H1 (cell line): ENCODE measurements at regions not wholly inside any gene's neighbourhood (a gene's known extent, or its start where the extent isn't known, plus 50 kb on each side); places are given as distances from the start of the nearest gene placed in this dataset.

ENCODE experiments used
- CTCF ChIA-PET: fragments of 300-600 bp; sonication (Branson Sonifier 250); formaldehyde crosslinking; loops from one replicate; lab custom pipeline; 2021; ENCODE audit not compliant: partially characterized antibody; lab: Charles Lee
- POLR2A ChIA-PET: fragments of 300-600 bp; sonication (Branson Sonifier 250); formaldehyde crosslinking; loops from one replicate; lab custom pipeline; 2021; ENCODE audit warnings: inconsistent platforms; ENCODE audit not compliant: partially characterized antibody; lab: Charles Lee
- DNase-seq, 2 experiments: peaks; one replicate each; pipeline versions ENCODE4 v3.0.0 to v3.0.0-alpha.2; 2010 to 2022; ENCODE audit warnings: low spot score in 2 of 2, low read depth in 1 of 2, mixed read lengths in 1 of 2
- FAIRE-seq: peaks from 2 replicates; lab custom pipeline; 2011; peaks lifted over from hg19 to GRCh38; lab: Jason Lieb, UNC
- H2AFZ ChIP-seq: 2 replicates; pipeline ENCODE4 v1.8.1; 2012; ENCODE audit warnings: low read length, inconsistent platforms
- H2AK5ac ChIP-seq: 2 replicates; pipeline ENCODE4 v1.6.1; 2013; ENCODE audit warnings: low read depth, low read length
- H2BK120ac ChIP-seq: replicated peaks from 2 replicates; pipeline ENCODE3; 2013; ENCODE audit warnings: low read depth, low read length, inconsistent platforms
- H2BK12ac ChIP-seq: 2 replicates; pipeline ENCODE4 v1.6.1; 2013; ENCODE audit warnings: low read depth, low read length
- H2BK15ac ChIP-seq: 2 replicates; pipeline ENCODE4 v1.6.1; 2013; ENCODE audit warnings: low read length
- H2BK20ac ChIP-seq: 2 replicates; pipeline ENCODE4 v1.6.1; 2013; ENCODE audit warnings: low read length
- H2BK5ac ChIP-seq: 2 replicates; pipeline ENCODE4 v1.6.1; 2013; ENCODE audit warnings: low read depth, low read length
- H3K14ac ChIP-seq: 2 replicates; pipeline ENCODE4 v1.6.1; 2013; ENCODE audit warnings: inconsistent platforms; ENCODE audit not compliant: insufficient read length
- H3K18ac ChIP-seq: 2 replicates; pipeline ENCODE4 v1.6.1; 2013; ENCODE audit warnings: low read length; ENCODE audit errors: extremely low read depth
- H3K23ac ChIP-seq: 2 replicates; pipeline ENCODE4 v1.6.1; 2013; ENCODE audit warnings: inconsistent platforms; ENCODE audit not compliant: insufficient read length
- H3K23me2 ChIP-seq: 2 replicates; pipeline ENCODE4 v1.6.1; 2013; ENCODE audit warnings: low read depth, low read length
- H3K27ac ChIP-seq: 2 replicates; pipeline ENCODE4 v1.6.1; 2011; ENCODE audit warnings: low read depth, low read length, inconsistent platforms
- H3K27me3 ChIP-seq, 4 experiments: replicated peaks in 1 of 4; 1 replicate in 1 of 4; 2 replicates in 3 of 4; pipeline versions ENCODE4 v1.6.1 to v1.8.1; 2011 to 2013; ENCODE audit warnings: low read length in 3 of 4, mild to moderate bottlenecking in 3 of 4, inconsistent platforms in 2 of 4, mixed read lengths in 2 of 4, moderate library complexity in 1 of 4; ENCODE audit not compliant: control insufficient read depth in 3 of 4, insufficient read depth in 3 of 4; ENCODE audit errors: extremely low read depth in 1 of 4
- H3K36me3 ChIP-seq, 4 experiments: 2 replicates each; pipeline versions ENCODE4 v1.6.1 to v1.8.1; 2011 to 2013; ENCODE audit warnings: mild to moderate bottlenecking in 4 of 4, low read length in 3 of 4, moderate library complexity in 2 of 4, control low read depth in 1 of 4, inconsistent platforms in 1 of 4; ENCODE audit not compliant: insufficient read depth in 4 of 4, control insufficient read depth in 2 of 4
- H3K4ac ChIP-seq: replicated peaks from 2 replicates; pipeline ENCODE3; 2013; ENCODE audit warnings: low read length, low read depth, mixed read lengths, inconsistent platforms; ENCODE audit not compliant: insufficient read length
- H3K4me1 ChIP-seq, 4 experiments: replicated peaks in 1 of 4; 1 replicate in 1 of 4; 2 replicates in 3 of 4; pipeline versions ENCODE4 v1.6.1 to v1.8.1; 2011 to 2013; ENCODE audit warnings: low read length in 3 of 4, inconsistent platforms in 2 of 4, mixed read lengths in 1 of 4; ENCODE audit not compliant: insufficient read depth in 4 of 4, control insufficient read depth in 3 of 4
- H3K4me2 ChIP-seq, 2 experiments: 2 replicates each; pipeline versions ENCODE4 v1.6.1 to v1.8.1; 2011 to 2013; ENCODE audit warnings: low read depth in 2 of 2, low read length in 2 of 2, control low read depth in 1 of 2, inconsistent platforms in 1 of 2, mild to moderate bottlenecking in 1 of 2; ENCODE audit not compliant: insufficient read depth in 1 of 2
- H3K4me3 ChIP-seq, 4 experiments: fragments of 200-600, 300-600 bp in 1 of 4; sonication (generic), shearing (Covaris generic), sonication (Bioruptor Twin) in 1 of 4; 2 replicates each; pipeline versions ENCODE4 v1.5.1 to v1.8.1; 2011 to 2016; ENCODE audit warnings: low read length in 4 of 4, low read depth in 3 of 4, control low read depth in 2 of 4, inconsistent platforms in 2 of 4, mild to moderate bottlenecking in 2 of 4, mixed read lengths in 1 of 4, moderate library complexity in 1 of 4; ENCODE audit not compliant: insufficient read depth in 2 of 4; ENCODE audit errors: extremely low read depth in 1 of 4
- H3K56ac ChIP-seq: replicated peaks from 2 replicates; pipeline ENCODE3; 2013; ENCODE audit warnings: low read depth, mild to moderate bottlenecking, mixed read lengths, low read length, inconsistent platforms; ENCODE audit not compliant: insufficient read length
- H3K79me1 ChIP-seq: 2 replicates; pipeline ENCODE4 v1.6.1; 2013; ENCODE audit warnings: low read depth, low read length, control low read depth
- H3K79me2 ChIP-seq, 2 experiments: 2 replicates each; pipeline versions ENCODE4 v1.6.1 to v1.8.1; 2012 to 2013; ENCODE audit warnings: low read length in 2 of 2, mild to moderate bottlenecking in 2 of 2, inconsistent platforms in 1 of 2; ENCODE audit not compliant: insufficient read depth in 2 of 2, control insufficient read depth in 1 of 2
- H3K9ac ChIP-seq, 4 experiments: replicated peaks in 1 of 4; 1 replicate in 1 of 4; 2 replicates in 3 of 4; pipeline versions ENCODE4 v1.6.1 to v1.8.1; 2011 to 2013; ENCODE audit warnings: low read depth in 3 of 4, low read length in 3 of 4, control low read depth in 2 of 4, mild to moderate bottlenecking in 2 of 4, moderate library complexity in 2 of 4, inconsistent platforms in 1 of 4; ENCODE audit errors: extremely low read depth in 1 of 4
- H3K9me3 ChIP-seq, 2 experiments: 2 replicates each; pipeline versions ENCODE4 v1.6.1 to v1.8.1; 2012 to 2013; ENCODE audit warnings: mild to moderate bottlenecking in 2 of 2, moderate library complexity in 2 of 2, control low read depth in 1 of 2, inconsistent platforms in 1 of 2, low read depth in 1 of 2, low read length in 1 of 2, mixed read lengths in 1 of 2; ENCODE audit not compliant: insufficient read depth in 2 of 2
- H4K20me1 ChIP-seq, 2 experiments: replicated peaks in 1 of 2; 2 replicates each; pipeline versions ENCODE3 to v1.8.1; 2011 to 2013; ENCODE audit warnings: inconsistent platforms in 2 of 2, low read length in 2 of 2, mild to moderate bottlenecking in 1 of 2; ENCODE audit not compliant: insufficient read depth in 2 of 2, control insufficient read depth in 1 of 2
- H4K5ac ChIP-seq: 2 replicates; pipeline ENCODE4 v1.6.1; 2013; ENCODE audit warnings: low read length, low read depth, mixed read lengths, inconsistent platforms; ENCODE audit not compliant: insufficient read length
- H4K8ac ChIP-seq: 2 replicates; pipeline ENCODE4 v1.8.0; 2013; ENCODE audit warnings: mild to moderate bottlenecking, moderate library complexity, low read length, inconsistent platforms; ENCODE audit not compliant: insufficient read depth; ENCODE audit errors: extremely low read depth
- H4K91ac ChIP-seq: replicated peaks from 2 replicates; pipeline ENCODE3; 2013; ENCODE audit warnings: low read length, mixed read lengths, inconsistent platforms; ENCODE audit not compliant: insufficient read length
- BACH1 ChIP-seq: IDR thresholded peaks from 2 replicates; pipeline ENCODE4 v1.6.1; 2012; ENCODE audit warnings: low read length, improper control_type of control experiment
- CHD1 ChIP-seq: IDR thresholded peaks from 2 replicates; pipeline ENCODE4 v1.6.1; 2012; ENCODE audit warnings: low read depth, low read length, improper control_type of control experiment
- CTBP2 ChIP-seq: IDR thresholded peaks from 2 replicates; pipeline ENCODE4 v1.7.0; 2011; ENCODE audit warnings: borderline replicate concordance, mild to moderate bottlenecking, moderate library complexity, mixed read lengths, low read length; ENCODE audit not compliant: insufficient read depth, insufficient read length
- E2F6 ChIP-seq: IDR thresholded peaks from 2 replicates; pipeline ENCODE4 v1.6.1; 2012; ENCODE audit warnings: inconsistent platforms
- EP300 ChIP-seq, 2 experiments: IDR thresholded peaks; 1 replicate in 1 of 2; 2 replicates in 1 of 2; pipeline ENCODE4 v1.6.1; 2011 to 2012; ENCODE audit warnings: low read depth in 2 of 2, low read length in 2 of 2, mild to moderate bottlenecking in 2 of 2, borderline replicate concordance in 1 of 2, inconsistent platforms in 1 of 2, moderate library complexity in 1 of 2
- GTF2F1 ChIP-seq: IDR thresholded peaks from 2 replicates; pipeline ENCODE4 v1.6.1; 2012; ENCODE audit warnings: low read depth, low read length, improper control_type of control experiment, borderline replicate concordance
- KDM5A ChIP-seq: fragments of 200-600 bp; IDR thresholded peaks from 2 replicates; pipeline ENCODE4 v1.7.1; 2012; ENCODE audit warnings: mild to moderate bottlenecking, low read length, inconsistent platforms, mixed read lengths
- RFX5 ChIP-seq: IDR thresholded peaks from 2 replicates; pipeline ENCODE4 v1.6.1; 2011; ENCODE audit warnings: low read depth, low read length, improper control_type of control experiment, borderline replicate concordance
- SIN3A ChIP-seq, 2 experiments: IDR thresholded peaks in 1 of 2; conservative IDR thresholded peaks in 1 of 2; 2 replicates each; pipeline ENCODE4 v1.6.1; 2011 to 2012; ENCODE audit warnings: low read length in 2 of 2, improper control_type of control experiment in 1 of 2, low read depth in 1 of 2, mild to moderate bottlenecking in 1 of 2
- SP1 ChIP-seq: IDR thresholded peaks from 2 replicates; pipeline ENCODE4 v1.6.1; 2011; ENCODE audit warnings: low read depth, low read length
- TEAD4 ChIP-seq: IDR thresholded peaks from 2 replicates; pipeline ENCODE4 v1.6.1; 2012; ENCODE audit warnings: low read depth, low read length, inconsistent platforms, mixed read lengths
- YY1 ChIP-seq: IDR thresholded peaks from 2 replicates; pipeline ENCODE4 v1.6.1; 2011; ENCODE audit warnings: low read depth, mild to moderate bottlenecking, low read length
- WGBS, 2 experiments: shearing (Covaris generic) in 1 of 2; methylation state at CpG; one replicate each; pipeline versions ENCODE4 v1.1.6 to v1.1.7; 2013 to 2015; ENCODE audit warnings: low lambda C conversion rate in 2 of 2, mixed read lengths in 2 of 2, inconsistent platforms in 1 of 2, low coverage in 1 of 2, missing lambda C conversion rate in 1 of 2; ENCODE audit not compliant: insufficient replicate concordance in 2 of 2, insufficient coverage in 1 of 2, insufficient read length in 1 of 2; ENCODE audit errors: extremely low coverage in 1 of 2, missing lambda C conversion rate in 1 of 2; 5-methylcytosine and 5-hydroxymethylcytosine counted together

DNA sequence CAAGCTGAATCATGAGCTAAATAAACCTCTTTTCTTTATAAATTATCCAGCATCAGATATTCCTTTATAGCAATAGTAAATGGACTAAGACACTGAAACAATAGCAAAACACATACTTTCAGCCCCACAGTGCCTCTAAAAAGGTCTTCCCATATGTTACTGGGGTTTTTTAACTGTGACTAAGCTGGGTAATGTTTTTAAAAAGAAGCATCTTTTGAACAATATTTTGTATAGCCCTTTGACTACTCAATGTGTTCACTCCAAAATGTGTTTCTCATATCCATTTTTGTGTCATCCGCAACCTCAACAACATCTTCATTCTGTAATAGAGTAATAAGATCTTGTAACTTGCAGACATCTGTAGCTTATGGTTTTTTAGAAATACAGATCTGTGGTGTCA, 218.7 kb upstream of the S100G start:
- no peak overlapping the region for H3K27ac ChIP-seq
- no peaks in the 10 kb centered on the region for H3K27me3 ChIP-seq
- no peak overlapping the region for H3K23ac ChIP-seq
- no peaks in the 10 kb centered on the region for H3K9me3 ChIP-seq
- H2BK15ac ChIP-seq: no peak overlapping the region
- H2AFZ ChIP-seq: no peak overlapping the region
- no peak overlapping the region for H4K8ac ChIP-seq
- POLR2A ChIA-PET: no interaction called here
- no peak overlapping the region for H2BK20ac ChIP-seq
- no peaks in the 10 kb centered on the region for H4K20me1 ChIP-seq
- no peak overlapping the region for H3K4me2 ChIP-seq
- no peak overlapping the region for H4K91ac ChIP-seq
- WGBS, 2 experiments: 83% methylated on average over 1 of the region's 1 CpG; no CpG with 5 or more reads in 1 of the 2 experiments
- no peak overlapping the region for H3K9ac ChIP-seq
- H3K4me3 ChIP-seq: no peak overlapping the region
- no peak overlapping the region for H2BK12ac ChIP-seq
- FAIRE-seq: peak; percentile 42
- no peaks in the 10 kb centered on the region for H3K4me1 ChIP-seq
- no peaks in the 10 kb centered on the region for H3K36me3 ChIP-seq
- H2AK5ac ChIP-seq: no peak overlapping the region
- no peak for DNase-seq
- no peaks in the 10 kb centered on the region for H3K79me1 ChIP-seq
- TF ChIP-seq SIN3A (conservative IDR thresholded peaks at IDR 0.05 in 1 of 2, IDR thresholded peaks at IDR 0.05 in 1 of 2; ENCODE audit: low read depth in 1 of 2, low read length in 2 of 2) (no peak), EP300 (IDR thresholded peaks at IDR 0.05; ENCODE audit: borderline replicate concordance in 1 of 2, low read depth in 2 of 2, low read length in 2 of 2) (no peak), GTF2F1 (no peak), RFX5 (no peak), TEAD4 (no peak), BACH1 (no peak), YY1 (no peak), KDM5A (no peak), CHD1 (no peak), CTBP2 (no peak), SP1 (no peak), E2F6 (no peak)
- no peaks in the 10 kb centered on the region for H3K23me2 ChIP-seq
- CTCF ChIA-PET: interaction anchor here (0.6 to 0.9 kb wide), 2 partner anchors 239 to 582 kb away, joined by 3 read pairs; no protein-coding TSS in a partner anchor
- no peak overlapping the region for H3K4ac ChIP-seq
- no peaks in the 10 kb centered on the region for H3K79me2 ChIP-seq
- no peak overlapping the region for H3K56ac ChIP-seq
- H2BK120ac ChIP-seq: no peak overlapping the region
- no peak overlapping the region for H3K18ac ChIP-seq
- H3K14ac ChIP-seq: no peak overlapping the region
- no peak overlapping the region for H4K5ac ChIP-seq
- H2BK5ac ChIP-seq: no peak overlapping the region
